ENCODE measurements at regions not wholly inside any gene's neighbourhood (a gene's known extent, or its start where the extent isn't known, plus 50 kb on each side); places are given as distances from the start of the nearest gene placed in this dataset.
"Not testable (repeated sequence)": the region's sequence is repeated elsewhere in the genome, so short reads cannot be mapped to it uniquely, and the experiment has no call there.

DNA sequence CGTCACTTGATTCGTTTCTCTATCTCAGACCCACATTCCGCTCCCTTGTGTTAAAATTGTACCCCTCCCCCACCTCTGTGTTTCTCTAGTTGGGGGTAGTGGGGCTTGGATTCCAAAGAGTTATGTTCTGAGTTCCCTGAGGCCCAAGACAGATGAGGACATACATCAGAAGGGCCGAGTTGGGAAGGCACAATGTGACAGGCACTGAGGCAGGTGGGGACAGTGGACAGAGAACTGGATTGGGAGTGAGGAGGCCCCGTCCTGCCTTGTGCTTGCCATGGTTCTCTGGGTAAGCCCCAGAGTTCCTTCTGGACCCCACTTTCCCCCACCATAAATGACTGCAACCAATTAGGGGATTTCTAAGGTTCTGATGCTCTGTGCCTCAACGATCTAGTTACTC is 80.5 kb upstream of the ETV3 start:
- WGBS, 3 donors = 58 to 66% (median 60%) methylated on average over 6 of the region's 6 CpGs
- Histone ChIP-seq H3K27ac (no peak overlapping the region), H3K4me1 (ENCODE audit: insufficient read depth) (no peaks in the 10 kb centered on the region), H3K4me3 (no peak overlapping the region), H3K27me3 (no peaks in the 10 kb centered on the region), H3K36me3 (no peaks in the 10 kb centered on the region), H3K9me3 (no peaks in the 10 kb centered on the region)
- TF ChIP-seq, protein P1, sequence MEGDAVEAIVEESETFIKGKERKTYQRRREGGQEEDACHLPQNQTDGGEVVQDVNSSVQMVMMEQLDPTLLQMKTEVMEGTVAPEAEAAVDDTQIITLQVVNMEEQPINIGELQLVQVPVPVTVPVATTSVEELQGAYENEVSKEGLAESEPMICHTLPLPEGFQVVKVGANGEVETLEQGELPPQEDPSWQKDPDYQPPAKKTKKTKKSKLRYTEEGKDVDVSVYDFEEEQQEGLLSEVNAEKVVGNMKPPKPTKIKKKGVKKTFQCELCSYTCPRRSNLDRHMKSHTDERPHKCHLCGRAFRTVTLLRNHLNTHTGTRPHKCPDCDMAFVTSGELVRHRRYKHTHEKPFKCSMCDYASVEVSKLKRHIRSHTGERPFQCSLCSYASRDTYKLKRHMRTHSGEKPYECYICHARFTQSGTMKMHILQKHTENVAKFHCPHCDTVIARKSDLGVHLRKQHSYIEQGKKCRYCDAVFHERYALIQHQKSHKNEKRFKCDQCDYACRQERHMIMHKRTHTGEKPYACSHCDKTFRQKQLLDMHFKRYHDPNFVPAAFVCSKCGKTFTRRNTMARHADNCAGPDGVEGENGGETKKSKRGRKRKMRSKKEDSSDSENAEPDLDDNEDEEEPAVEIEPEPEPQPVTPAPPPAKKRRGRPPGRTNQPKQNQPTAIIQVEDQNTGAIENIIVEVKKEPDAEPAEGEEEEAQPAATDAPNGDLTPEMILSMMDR (IDR thresholded peaks at IDR 0.05) = no peak
- no peak for TF ChIP-seq EP300 (IDR thresholded peaks at IDR 0.05)
- no peak for TF ChIP-seq POLR2A (IDR thresholded peaks at IDR 0.05)
- intact Hi-C loops (cut with DNase I) = no loop called here
- no peak for DNase-seq

DNA sequence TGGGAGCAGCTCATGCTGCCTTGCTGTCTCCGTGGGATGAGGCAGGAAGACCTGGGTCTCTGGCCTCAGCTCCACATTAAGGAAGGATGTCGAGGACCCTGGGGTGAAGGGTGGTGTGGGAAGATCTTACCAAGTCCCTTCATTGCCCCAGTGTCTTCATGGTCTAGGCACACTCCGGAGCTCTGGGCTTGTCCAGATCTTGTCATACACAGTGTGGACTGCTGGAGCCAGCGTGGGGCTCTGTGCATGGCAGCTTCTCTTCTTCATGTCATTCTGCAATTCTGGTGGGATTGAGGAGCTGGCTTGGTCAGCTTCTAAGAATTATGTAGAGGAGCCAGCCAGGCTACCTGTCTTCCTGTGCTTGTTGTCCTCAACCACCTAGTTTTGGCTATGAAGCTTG is 79.3 kb upstream of the ETV3 start:
- no peak overlapping the region for H3K4me3 ChIP-seq
- no peaks in the 10 kb centered on the region for H3K9me3 ChIP-seq
- no peak for DNase-seq
- whole genome bisulfite sequencing, 3 donors = 73 to 90% (median 78%) methylated on average over 4 of the region's 4 CpGs
- H3K27ac ChIP-seq = no peak overlapping the region
- no peaks in the 10 kb centered on the region for H3K4me1 ChIP-seq (ENCODE audit: insufficient read depth)
- no peaks in the 10 kb centered on the region for H3K27me3 ChIP-seq
- H3K36me3 ChIP-seq = no peaks in the 10 kb centered on the region
- TF ChIP-seq EP300 (IDR thresholded peaks at IDR 0.05) (no peak), POLR2A (IDR thresholded peaks at IDR 0.05) (no peak)
- TF ChIP-seq, protein P1 (IDR thresholded peaks at IDR 0.05) = no peak
- intact Hi-C loops (cut with DNase I) = no loop called here

DNA sequence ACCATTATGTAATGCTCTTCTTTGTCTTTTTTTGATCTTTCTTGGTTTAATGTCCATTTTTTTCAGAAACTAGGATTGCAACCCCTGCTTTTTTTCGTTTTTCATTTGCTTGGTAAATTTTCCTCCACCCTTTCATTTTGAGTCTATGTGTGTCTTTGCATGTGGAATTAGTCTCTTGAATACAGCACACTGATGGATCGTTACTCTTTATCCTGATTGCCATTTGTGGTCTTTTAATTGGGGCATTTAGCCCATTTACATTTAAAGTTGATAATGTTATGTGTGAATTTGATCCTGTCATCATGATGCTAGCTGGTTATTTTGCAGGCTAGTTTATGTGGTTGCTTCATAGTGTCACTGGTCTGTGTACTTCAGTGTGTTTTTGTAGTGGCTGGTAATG is 75.6 kb upstream of the ETV3 start:
- WGBS, 3 donors = 52 to 71% (median 70%) methylated on average over 2 of the region's 2 CpGs
- intact Hi-C loops (cut with DNase I) = no loop called here
- no peak overlapping the region for H3K4me3 ChIP-seq
- no peaks in the 10 kb centered on the region for H3K9me3 ChIP-seq
- H3K27me3 ChIP-seq = no peaks in the 10 kb centered on the region
- TF ChIP-seq, protein P1 (IDR thresholded peaks at IDR 0.05) = no peak
- TF ChIP-seq EP300 (IDR thresholded peaks at IDR 0.05) = no peak
- no peak for TF ChIP-seq POLR2A (IDR thresholded peaks at IDR 0.05)
- H3K4me1 ChIP-seq (ENCODE audit: insufficient read depth) = no peaks in the 10 kb centered on the region
- H3K36me3 ChIP-seq = no peaks in the 10 kb centered on the region
- no peak for DNase-seq
- no peak overlapping the region for H3K27ac ChIP-seq

DNA sequence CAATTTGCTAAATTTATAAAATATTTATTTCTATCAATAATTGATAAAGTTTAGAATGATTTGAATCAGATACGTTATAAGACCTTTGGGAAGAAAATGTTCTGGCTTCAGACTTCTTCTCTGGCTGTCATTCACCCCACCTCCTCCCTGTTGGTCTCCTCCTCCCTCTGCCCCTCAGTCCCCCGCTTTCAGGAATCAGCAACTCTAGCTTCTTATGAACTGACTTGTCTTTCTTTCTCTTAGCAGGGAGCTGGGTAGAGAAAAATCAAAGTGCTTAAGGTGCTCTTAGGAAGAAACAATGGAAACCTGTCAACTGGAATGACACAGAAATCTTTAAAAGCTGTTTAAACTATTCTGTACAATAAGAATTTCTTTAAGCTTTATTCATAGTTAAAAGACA is 71.3 kb upstream of the ETV3 start:
- no peaks in the 10 kb centered on the region for H3K36me3 ChIP-seq
- H3K4me1 ChIP-seq (ENCODE audit: insufficient read depth) = no peaks in the 10 kb centered on the region
- TF ChIP-seq POLR2A (IDR thresholded peaks at IDR 0.05) (no peak), EP300 (IDR thresholded peaks at IDR 0.05) (no peak)
- TF ChIP-seq, protein P1 (IDR thresholded peaks at IDR 0.05) = no peak
- no peak overlapping the region for H3K27ac ChIP-seq
- H3K4me3 ChIP-seq = no peak overlapping the region
- WGBS, 3 donors = 43 to 53% (median 45%) methylated on average over 2 of the region's 2 CpGs
- DNase-seq = no peak
- intact Hi-C loops (cut with DNase I) = no loop called here
- H3K27me3 ChIP-seq = no peaks in the 10 kb centered on the region
- H3K9me3 ChIP-seq = no peaks in the 10 kb centered on the region

DNA sequence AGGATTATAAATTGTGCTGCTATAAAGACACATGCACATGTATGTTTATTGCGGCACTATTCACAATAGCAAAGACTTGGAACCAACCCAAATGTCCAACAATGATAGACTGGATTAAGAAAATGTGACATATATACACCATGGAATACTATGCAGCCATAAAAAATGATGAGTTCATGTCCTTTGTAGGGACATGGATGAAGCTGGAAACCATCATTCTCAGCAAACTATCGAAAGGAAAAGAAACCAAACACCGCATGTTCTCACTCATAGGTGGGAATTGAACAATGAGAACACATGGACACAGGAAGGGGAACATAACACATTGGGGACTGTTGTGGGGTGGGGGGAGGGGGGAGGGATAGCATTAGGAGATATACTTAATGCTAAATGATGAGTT is 67.8 kb upstream of the ETV3 start:
- H3K4me3 ChIP-seq; H3K27me3 ChIP-seq; H3K27ac ChIP-seq; H3K4me1 ChIP-seq (ENCODE audit: insufficient read depth); intact Hi-C loops (cut with DNase I); H3K9me3 ChIP-seq; DNase-seq; H3K36me3 ChIP-seq: not testable (repeated sequence)
- WGBS, 3 donors = 85 to 91% (median 89%) methylated on average over 3 of the region's 3 CpGs
